ENCODE measurements at regions not wholly inside any gene's neighbourhood (a gene's known extent, or its start where the extent isn't known, plus 50 kb on each side); places are given as distances from the start of the nearest gene placed in this dataset.

DNA sequence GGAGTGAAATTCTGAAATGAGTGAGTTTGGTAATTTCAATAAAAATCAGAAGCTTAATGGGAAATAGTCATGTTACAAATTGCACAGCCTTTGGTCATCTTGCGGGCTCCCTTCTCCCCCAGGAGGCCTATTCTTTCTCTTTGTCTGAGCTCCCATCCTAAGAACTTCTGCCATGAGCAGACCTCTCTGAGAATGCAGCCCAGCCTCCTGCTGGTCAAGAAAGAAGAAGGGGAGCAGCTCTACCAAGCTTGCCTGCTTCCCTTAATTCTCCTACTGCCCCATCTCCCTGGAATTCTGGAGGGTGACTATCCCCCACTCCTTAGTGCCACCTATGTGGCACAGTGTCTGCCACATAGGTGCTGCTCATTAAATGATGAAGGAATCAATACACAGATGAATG lies 300.7 kb upstream of the DAB1 start:
- no peak for DNase-seq (ENCODE audit: low read depth in 2 of 2)

DNA sequence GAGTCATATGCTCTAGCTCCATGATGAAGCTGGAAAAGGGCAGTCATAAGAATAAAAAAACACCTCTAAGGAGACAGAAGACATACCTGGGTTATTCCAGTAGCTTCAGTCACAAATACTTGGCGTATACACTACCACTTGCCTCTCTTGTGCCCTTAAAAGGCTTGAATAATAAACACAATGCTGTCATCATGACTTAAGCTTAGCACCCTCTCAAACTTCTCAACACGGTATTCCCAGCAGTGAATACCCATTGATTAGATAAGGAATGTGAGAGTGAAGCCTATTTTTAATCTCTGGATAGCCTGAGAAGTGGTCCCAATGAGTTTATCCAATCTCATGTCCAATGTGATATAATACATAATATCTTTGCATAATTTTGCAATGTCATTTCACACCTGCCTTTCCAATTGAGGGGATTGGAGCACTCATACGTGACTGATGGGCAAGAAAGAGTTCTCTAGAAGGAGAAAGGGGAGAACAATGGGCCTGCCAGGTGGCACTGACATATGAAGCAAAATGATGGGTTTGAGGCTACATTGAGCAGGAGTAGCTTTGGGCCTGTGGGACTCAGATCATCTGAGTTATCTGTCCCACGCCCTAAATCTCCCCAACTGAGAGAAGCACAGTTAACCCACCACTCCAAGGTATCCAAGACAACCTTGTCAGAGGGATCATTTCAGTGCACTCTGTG lies 298.6 kb upstream of the DAB1 start:
- DNase-seq (ENCODE audit: low read depth in 2 of 2), result no peak

DNA sequence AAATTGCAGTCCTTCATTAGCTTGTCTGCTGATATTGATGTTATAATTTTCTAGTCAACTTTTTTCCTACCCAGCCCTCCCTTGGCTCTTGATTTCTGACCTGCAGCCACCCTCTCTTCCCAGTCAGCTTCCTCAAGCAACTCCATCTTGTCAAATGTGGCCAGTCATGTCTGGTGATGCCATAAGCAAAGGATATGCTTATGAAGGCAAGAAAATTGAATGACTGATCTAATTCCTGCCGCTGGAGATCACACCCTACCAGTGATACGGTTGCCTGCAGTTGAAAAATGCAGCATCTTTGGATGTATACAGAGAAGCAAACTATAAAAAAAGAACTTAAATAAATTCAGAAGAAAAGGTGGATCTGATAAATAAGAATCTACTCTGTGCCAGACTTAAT lies 297.1 kb upstream of the DAB1 start:
- DNase-seq (ENCODE audit: low read depth in 2 of 2), result no peak

DNA sequence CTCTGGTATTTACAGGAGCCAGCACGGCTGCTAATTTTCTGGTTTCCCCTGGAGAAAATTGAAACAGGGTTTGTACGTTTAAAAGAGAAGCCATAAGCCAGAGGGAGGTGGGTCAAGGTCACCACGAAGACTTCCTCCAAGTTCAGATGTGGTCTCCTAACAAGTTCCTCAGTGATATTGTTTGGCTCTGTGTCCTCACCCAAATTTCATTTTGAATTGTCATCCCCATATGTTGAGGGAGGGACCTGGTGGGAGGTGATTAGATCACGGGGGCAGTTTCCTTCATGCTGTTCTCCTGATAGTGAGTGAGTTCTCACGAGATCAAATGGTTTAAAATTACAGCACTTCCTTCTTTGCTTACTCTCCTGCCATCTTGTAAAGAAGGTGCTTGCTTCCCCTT lies 295.4 kb upstream of the DAB1 start:
- no peak for DNase-seq (ENCODE audit: low read depth in 2 of 2)

DNA sequence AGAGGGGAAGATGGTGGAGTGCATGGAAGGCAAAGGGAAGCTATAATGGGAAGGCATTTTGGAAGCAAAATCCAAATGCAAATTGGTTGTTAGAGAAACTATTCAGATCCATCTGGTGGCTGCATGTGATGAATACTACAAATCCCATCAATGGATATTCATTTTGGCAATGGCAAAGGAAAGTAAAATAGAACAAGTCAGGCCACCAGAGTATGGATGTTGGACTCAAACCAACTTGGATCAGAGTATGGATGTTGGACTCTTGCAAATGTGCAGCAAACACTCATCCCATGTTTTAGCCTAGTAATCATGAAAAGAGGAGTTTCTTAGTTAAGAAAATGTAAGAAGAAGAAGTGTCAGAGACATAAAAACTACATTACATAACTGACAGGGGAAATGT lies 289.6 kb upstream of the DAB1 start:
- DNase-seq (ENCODE audit: low read depth in 2 of 2), result no peak

DNA sequence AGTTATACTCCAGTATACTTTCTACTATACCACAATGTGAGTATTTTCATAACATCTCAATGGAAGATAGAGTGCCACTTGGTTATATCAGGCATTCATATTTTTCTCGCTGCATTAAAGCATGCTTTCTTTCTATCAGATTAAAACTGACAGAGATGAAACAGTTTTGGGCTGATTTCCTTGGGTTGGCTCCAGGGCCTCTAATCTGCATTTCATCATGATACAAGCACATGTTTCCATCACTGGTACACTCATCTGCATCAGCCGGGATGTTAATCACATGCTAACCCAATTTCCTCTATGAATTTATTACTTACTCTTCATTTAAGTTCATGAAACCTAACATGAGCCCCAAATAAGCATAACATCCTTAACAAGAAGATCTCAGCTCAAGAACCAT lies 289.0 kb upstream of the DAB1 start:
- no peak for DNase-seq (ENCODE audit: low read depth in 2 of 2)

DNA sequence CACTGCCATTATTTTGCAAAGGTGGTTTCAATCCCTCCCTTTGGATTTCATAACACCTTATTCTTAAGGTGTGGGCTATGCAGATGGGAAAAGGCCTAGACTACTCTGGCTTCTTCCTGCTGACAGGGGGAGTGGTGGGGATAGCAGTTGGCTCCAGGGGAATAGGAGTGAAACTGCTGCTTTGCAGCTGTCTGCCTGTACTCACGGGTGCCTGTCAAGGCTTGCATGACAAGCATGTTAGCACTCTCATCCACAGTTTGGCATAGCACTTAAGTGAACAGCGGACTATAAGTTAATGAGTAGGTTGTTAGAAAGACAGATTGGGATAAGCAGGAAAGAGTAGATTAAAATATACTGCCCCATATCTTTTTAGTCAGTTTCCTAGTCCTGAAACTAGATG lies 287.5 kb upstream of the DAB1 start:
- no peak for DNase-seq (ENCODE audit: low read depth in 2 of 2)

DNA sequence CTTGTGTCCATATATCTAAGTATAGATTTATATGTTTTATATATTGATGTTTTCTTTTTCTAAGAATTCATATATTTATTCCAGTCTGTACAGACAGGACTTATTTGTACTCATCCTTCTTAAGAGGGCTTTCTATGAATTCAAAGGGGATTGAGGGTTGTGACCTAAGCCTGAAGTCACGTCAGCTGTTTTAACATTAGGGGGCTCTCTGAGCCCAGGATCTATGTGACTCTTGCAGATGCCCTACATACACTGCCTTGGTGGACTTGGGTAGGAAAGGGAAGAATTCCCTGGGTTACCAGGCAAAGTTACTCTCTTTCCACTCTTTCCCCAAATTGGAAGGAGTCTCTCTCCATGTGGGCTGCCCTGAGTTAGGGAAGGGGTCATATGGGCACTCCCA lies 283.8 kb upstream of the DAB1 start:
- DNase-seq (ENCODE audit: low read depth in 2 of 2), result no peak

DNA sequence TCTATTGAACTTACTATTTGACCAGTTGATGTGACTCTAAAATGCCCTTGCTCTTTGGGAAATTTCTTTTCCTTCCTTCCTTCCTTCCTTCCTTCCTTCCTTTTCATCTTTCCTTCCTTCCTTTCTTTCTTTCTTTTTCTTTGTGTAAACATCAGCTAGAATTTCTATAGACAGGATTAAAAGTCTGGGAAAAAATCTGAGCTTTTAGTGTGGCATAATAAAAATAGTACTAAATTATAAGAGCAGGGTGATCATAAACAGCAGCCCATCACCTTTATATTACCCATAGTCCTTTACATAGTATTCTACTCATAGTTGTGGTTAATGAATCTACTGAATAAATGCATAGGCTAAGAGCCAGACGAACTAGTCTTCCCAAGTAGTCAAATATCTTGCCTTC lies 281.0 kb upstream of the DAB1 start:
- no peak for DNase-seq (ENCODE audit: low read depth in 2 of 2)

DNA sequence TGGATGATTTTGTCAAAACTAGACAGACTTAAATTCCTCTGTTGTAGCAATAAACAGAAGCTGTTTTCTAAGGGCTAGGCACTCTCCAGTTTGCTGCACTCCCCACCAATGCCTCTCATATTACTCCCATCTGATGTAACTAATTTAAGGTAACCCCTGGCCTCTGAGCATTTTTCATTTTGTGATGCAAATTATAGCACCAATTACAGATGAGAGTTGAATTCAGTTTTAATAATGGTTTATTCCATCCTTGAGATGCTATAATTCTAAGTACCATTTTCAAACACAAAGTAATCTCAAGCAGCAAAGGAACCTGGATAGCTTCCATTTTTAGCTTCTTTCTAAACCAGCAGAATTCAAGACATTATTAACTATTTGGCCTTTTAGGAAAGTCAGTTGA lies 280.4 kb upstream of the DAB1 start:
- no peak for DNase-seq (ENCODE audit: low read depth in 2 of 2)

DNA sequence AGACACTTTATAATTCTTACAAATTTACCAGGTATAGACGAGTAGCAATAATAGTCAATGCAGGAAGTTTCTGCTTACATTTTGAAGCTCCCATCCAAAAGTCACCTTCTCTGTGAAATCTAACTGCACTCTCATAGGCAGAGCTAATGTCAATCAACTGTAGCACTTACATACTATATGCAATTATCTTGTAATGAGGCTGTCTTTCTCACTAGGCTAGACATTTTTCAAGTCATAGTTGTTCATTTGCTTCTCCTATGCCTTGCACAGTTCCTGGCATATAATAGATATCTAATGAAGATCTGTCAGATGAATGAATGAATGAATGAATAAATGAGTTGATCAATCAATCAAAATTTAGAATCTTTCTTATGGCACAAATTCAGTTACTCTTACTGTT lies 273.0 kb upstream of the DAB1 start:
- no peak for DNase-seq (ENCODE audit: low read depth in 2 of 2)

DNA sequence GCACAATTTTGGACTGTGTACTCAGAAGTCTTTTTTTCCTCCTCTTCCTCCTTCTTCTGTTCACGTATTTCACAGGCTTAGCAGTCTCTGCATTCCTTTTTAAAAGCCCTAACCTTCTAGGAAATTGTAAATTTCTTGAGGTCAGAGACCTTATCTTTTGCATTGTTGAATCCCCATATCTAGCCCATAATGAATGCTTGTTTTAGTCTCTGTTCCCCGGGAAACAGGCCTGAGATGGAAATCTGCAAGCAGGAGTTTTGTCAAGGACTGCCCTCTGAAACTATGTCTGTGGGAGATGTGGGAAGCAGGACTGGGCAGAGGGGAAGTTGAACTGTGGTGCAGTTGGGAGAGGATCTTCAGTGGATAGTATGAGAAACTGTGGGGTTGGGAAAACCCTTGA lies 272.2 kb upstream of the DAB1 start:
- DNase-seq (ENCODE audit: low read depth in 2 of 2), result no peak

DNA sequence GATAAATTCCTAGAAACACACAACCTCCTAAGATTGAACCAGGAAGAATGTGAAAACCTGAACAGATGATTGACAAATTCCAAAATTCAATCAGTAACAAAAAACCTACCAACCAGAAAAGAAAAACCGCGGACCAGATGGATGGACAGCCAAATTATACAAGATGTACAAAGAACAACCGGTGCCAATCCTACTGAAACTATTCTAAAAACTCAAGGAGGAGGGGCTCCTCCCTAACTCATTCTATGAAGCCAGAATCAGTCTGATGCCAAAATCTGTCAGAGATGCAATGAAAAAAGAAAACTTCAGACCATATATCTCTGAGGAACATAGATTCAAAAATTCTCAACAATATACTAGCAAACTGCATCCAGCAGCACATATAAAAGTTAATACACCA lies 262.4 kb upstream of the DAB1 start:
- no peak for DNase-seq (ENCODE audit: low read depth in 2 of 2)

DNA sequence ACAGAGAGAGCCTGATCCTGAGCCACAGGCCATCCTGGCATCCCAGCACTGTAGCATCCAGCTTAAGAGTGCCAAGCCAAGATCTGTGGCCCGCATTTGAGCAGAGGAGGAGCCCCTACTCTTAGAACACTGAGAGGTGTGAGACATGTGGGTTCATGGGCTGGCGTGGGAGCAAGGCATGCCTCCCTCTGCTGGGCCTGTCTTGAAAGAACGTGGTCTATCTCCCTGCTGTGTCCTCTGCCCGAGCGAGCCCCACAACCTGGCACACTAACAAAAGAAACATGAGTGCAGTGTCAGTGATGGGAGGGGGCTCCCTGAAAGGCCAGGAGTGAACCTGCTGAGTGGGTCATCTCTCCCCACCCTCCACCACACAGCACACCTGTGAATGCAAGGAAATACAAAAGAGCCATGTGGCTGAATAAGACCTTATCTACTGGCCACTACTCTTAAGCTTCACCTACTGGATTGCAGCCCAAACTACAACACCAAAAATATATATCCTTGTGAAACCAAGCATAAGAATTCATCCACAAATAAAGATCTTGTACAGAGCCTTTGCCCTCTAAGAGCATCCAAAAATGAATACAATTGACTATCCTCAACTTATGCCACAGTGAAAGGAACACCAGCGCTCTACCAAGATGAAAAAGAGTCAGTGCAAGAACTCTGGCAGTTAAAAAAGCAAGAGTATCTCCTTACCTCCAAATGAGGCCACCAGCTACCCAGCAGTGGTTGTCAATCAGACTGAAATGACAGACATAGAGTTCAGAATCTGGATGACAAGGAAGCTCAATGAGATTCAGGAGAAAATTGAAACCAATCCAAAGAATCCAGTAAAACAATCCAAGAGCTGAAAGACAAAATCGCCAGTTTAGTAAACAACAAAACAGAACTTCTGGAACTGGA lies 259.4 kb upstream of the DAB1 start:
- DNase-seq (ENCODE audit: low read depth in 2 of 2), result no peak

DNA sequence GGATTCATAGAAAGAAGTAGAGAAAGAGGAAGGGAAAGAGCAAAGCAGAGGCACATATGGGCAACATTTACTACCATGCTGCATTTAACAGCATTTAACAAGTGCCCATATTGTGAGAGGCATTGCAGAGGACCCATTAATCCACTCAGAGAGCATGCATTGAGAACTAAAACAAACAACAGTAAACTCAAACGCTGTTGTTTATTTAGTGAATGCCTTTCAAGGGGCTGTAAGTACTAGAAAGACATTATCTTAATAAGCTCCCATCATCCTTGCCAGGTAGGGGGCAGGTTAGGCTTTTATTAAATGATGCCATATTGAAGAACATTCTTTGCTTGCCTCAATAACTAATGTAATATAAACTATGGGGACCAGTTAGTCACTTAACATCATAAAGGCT lies 254.3 kb upstream of the DAB1 start:
- DNase-seq (ENCODE audit: low read depth in 2 of 2), result no peak

DNA sequence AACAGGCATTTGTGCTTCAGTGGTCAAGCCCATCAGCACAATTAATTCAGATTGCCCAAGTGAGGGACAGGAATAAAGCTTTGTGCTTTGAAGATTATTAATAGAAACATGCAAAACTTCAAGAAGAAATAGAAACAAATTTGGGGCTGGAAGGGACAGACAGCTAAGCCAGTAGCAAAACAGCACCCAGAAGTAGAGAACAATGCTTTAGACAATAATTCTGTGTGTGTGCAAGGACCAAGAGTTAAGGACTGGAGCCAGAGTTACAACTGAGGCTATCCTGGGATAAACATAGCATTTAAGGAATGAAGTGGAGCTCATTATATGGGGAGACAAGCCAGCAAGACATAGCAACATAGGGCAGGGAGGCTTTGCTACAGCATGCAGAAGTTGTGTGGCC lies 251.9 kb upstream of the DAB1 start:
- no peak for DNase-seq (ENCODE audit: low read depth in 2 of 2)

DNA sequence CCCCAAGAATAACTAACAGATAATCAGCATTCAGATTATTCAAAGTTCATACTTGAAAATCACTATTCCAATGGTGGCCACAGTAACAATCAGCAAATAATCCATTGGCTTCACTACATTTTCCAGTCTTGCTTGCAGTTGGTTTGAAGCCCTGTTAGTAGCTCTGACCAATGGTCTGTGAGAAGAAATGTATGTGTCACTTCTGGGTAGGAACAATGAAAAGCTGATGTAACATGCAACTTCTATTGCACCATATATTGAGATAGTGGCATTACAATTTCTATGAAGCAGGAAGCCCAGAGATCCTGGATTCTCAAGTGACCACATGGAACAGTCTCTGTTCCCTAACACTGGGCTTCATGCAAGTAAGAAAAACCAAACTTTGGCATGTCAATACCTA lies 250.9 kb upstream of the DAB1 start:
- no peak for DNase-seq (ENCODE audit: low read depth in 2 of 2)

DNA sequence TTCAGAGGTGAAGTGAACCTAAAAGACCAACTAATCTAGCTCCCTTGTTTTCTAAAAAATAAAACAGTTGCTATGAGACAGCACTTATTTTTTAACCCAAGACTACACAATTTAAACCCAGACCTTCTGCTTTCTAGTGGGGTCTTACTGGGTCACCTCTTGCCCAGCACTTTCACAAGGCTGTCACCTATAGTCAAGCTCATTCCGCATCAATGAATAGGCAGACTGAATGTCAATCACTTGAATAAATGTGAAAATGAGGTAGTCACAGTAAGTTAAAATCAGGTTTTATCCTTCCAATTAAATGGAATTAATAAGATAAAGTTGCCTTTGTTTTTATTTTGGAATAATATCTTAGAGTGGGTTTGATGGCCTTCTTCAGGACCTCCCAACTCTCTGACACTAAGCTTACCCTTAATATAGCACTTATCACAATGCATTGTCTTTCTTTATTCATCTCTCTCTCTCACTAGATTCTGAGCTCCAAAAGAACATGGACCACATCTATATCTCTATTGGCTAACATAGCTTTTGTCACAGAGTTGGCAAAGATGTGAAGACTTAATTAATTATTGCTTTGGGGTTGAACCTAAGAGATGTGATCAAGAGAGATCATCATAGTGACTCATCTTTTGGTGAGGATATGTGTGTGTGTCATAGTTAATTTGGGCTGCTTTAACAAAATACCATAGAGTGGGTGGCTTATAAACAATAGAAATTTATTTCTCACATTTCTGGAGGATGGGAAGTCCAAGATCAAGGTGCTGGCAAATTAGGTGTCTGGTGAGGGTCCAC lies 248.7 kb upstream of the DAB1 start:
- no peak for DNase-seq (ENCODE audit: low read depth in 2 of 2)

DNA sequence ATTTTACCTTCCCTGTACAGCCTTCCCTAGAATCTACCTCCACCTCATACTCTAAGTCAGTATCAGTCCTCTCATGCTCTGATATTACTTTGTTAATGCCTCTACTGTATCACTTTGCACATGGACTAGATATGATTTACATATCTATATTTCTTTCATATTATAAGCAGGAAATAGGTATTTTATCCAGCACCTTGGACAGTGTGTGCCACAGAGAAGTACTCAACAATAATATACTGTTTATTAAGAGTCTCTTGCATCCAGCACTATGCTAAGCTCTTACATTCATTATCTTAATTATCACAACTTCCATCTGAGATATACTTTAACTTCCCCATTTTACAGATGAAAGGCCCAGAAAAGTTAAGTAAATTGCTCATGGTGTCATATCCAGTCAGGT lies 247.9 kb upstream of the DAB1 start:
- DNase-seq (ENCODE audit: low read depth in 2 of 2), result no peak

DNA sequence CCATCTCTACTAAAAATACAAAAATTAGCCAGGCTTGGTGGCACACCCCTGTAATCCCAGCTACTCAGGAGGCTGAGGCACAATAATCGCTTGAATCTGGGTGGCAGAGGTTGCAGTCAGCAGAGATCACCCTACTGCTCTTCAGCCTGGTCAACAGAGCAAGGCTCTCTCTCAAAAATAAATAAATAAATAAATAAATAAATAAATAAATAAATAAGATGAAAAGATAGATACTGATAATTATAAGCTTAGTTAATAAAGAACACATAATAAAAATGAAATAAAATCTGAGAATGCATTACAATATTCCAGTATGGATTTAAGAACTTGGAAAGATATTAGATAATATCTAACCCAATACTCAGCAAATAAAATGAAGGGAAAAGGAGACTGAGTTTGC lies 235.9 kb upstream of the DAB1 start:
- no peak for DNase-seq (ENCODE audit: low read depth in 2 of 2)

DNA sequence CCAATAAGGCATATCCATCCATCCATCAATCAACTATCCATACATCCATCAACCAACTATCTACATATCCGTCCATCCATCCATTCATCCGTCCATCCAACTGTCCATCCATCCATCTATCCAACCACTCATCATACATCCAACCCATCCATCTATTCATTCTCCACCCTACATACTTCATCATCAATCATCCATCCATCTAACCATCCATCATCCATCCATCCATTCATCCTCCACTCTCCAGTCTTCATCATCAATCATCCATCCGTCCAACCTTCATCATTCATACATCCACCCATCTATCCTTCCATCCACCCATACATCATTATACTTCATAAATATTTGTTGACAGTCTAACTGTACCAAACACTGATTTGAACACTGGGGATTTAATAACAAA lies 231.3 kb upstream of the DAB1 start:
- DNase-seq (ENCODE audit: low read depth in 2 of 2), result no peak

DNA sequence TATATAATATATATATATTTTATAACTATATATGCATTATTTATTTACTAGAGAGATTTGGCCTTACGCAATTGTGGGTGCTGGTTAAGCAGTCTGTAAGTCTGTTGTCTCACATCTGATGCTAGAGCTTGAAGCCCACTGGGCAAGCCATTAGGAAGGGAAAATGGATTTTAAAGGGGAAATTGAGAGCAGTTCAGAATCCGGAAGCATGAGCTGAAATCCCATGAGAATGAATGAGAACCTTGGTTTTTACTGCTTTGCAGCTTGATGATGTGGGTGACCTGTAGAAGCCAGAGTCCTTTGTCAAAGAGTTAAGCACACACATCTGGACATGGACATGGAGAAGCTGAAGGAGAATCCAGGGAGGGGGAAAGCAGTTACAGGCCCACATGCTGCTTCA lies 220.8 kb upstream of the DAB1 start:
- DNase-seq (ENCODE audit: low read depth in 2 of 2), result no peak

DNA sequence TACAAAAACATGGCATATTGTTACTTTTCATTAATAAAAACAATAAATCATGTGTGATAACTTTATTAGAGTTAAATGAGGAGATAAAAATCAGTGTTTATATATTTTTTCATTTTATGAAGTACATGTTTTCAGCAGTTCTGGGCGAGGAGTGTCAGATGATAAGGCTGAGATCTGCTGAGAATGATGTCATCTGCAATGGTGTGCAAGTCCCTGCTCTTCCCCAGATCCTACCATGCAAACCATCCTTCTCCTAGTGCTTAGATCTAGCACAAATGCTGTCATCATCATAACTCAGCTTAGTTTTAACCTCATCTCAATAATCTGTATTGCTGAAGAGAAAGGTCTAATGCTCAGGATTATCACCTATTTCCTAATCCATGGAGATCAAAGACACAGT lies 214.4 kb upstream of the DAB1 start:
- no peak for DNase-seq (ENCODE audit: low read depth in 2 of 2)

Measured in stimulated activated CD4-positive, alpha-beta T cell treated with anti-CD3 and anti-CD28 coated beads, Interleukin-1b, Interleukin-23, amount 100 ng/mL, for 1 hour (primary cell).